IMR-90 (cell line): ENCODE measurements at regions not wholly inside any gene's neighbourhood (a gene's known extent, or its start where the extent isn't known, plus 50 kb on each side); places are given as distances from the start of the nearest gene placed in this dataset.

Experiments used
- ATAC-seq: fragments of 200-7000 bp; cut with Tn5 transposase; 2 replicates; pipeline ENCODE4 v1.9.1; 2020; ENCODE audit warnings: low read depth, mild to moderate bottlenecking, moderate library complexity
- BruUV-seq: library from RNA; stranded (reverse); fragments of 400-500 nt; replicated peaks from 2 replicates; lab custom pipeline; 2021; lab: Mats Ljungman, UMichigan
- CTCF ChIA-PET: fragments of 300-600 bp; formaldehyde crosslinking; extraction: SDS; loops from one replicate; lab custom pipeline; 2021; ENCODE audit warnings: antibody characterized with exemption; lab: Yijun Ruan, JAX
- POLR2A ChIA-PET: fragments of 300-600 bp; sonication (Branson Sonifier 250); formaldehyde crosslinking; loops from one replicate; lab custom pipeline; 2022; ENCODE audit warnings: antibody characterized with exemption; ENCODE audit not compliant: unreplicated experiment; lab: Charles Lee
- DNase-seq: peaks from one replicate; pipeline ENCODE4 v3.0.0; 2013
- H2AFZ ChIP-seq: replicated peaks from 2 replicates; pipeline ENCODE3; 2013; ENCODE audit warnings: low read length, mild to moderate bottlenecking; ENCODE audit not compliant: poor library complexity
- H2AK5ac ChIP-seq: 2 replicates; pipeline ENCODE4 v1.6.1; 2013; ENCODE audit warnings: low read depth, low read length, inconsistent platforms
- H2AK9ac ChIP-seq: replicated peaks from 2 replicates; pipeline ENCODE3; 2013; ENCODE audit warnings: mild to moderate bottlenecking, low read depth, low read length, moderate library complexity; ENCODE audit not compliant: poor library complexity
- H2BK120ac ChIP-seq: 2 replicates; pipeline ENCODE4 v1.6.1; 2013; ENCODE audit warnings: low read depth, low read length, inconsistent platforms
- H2BK15ac ChIP-seq: 3 replicates; pipeline ENCODE4 v1.6.1; 2013; ENCODE audit warnings: low read depth, low read length, inconsistent platforms
- H2BK20ac ChIP-seq: 2 replicates; pipeline ENCODE4 v1.6.1; 2013; ENCODE audit warnings: low read depth, mild to moderate bottlenecking, inconsistent platforms, low read length, moderate library complexity
- H2BK5ac ChIP-seq: 2 replicates; pipeline ENCODE4 v1.6.1; 2013; ENCODE audit warnings: mild to moderate bottlenecking, low read depth, low read length, inconsistent platforms; ENCODE audit not compliant: poor library complexity, severe bottlenecking
- H3K14ac ChIP-seq: replicated peaks from 2 replicates; pipeline ENCODE4 v1.6.1; 2013; ENCODE audit warnings: low read depth, low read length, inconsistent platforms
- H3K18ac ChIP-seq: 2 replicates; pipeline ENCODE4 v1.6.1; 2013; ENCODE audit warnings: low read depth, low read length, control low read depth
- H3K23ac ChIP-seq: 2 replicates; pipeline ENCODE4 v1.6.1; 2013; ENCODE audit warnings: low read depth, low read length, inconsistent platforms
- H3K27ac ChIP-seq: 2 replicates; pipeline ENCODE4 v1.5.1; 2013; ENCODE audit warnings: mild to moderate bottlenecking, control low read depth, low read length; ENCODE audit not compliant: insufficient read depth
- H3K27me3 ChIP-seq: 2 replicates; pipeline ENCODE4 v1.6.1; 2013; ENCODE audit warnings: low read length; ENCODE audit not compliant: control insufficient read depth, insufficient read depth
- H3K36me3 ChIP-seq: 2 replicates; pipeline ENCODE4 v1.6.1; 2013; ENCODE audit warnings: low read length, mixed read lengths; ENCODE audit not compliant: control insufficient read depth, insufficient read depth
- H3K4ac ChIP-seq: 2 replicates; pipeline ENCODE4 v1.6.1; 2013; ENCODE audit warnings: low read depth, low read length, inconsistent platforms
- H3K4me1 ChIP-seq: 2 replicates; pipeline ENCODE4 v1.6.1; 2013; ENCODE audit warnings: low read length, mixed read lengths; ENCODE audit not compliant: control insufficient read depth, insufficient read depth
- H3K4me2 ChIP-seq: 2 replicates; pipeline ENCODE4 v1.6.1; 2013; ENCODE audit warnings: low read depth, mild to moderate bottlenecking, control low read depth, low read length, moderate library complexity
- H3K4me3 ChIP-seq: 2 replicates; pipeline ENCODE4 v1.5.1; 2013; ENCODE audit warnings: low read depth, mild to moderate bottlenecking, control low read depth, low read length, moderate library complexity; ENCODE audit not compliant: insufficient read depth
- H3K56ac ChIP-seq: 2 replicates; pipeline ENCODE4 v1.6.1; 2013; ENCODE audit warnings: low read length, inconsistent platforms; ENCODE audit not compliant: insufficient read depth; ENCODE audit errors: extremely low read depth
- H3K79me1 ChIP-seq, 2 experiments: 2 replicates each; pipeline ENCODE4 v1.6.1; 2013; ENCODE audit warnings: low read length in 2 of 2, inconsistent platforms in 1 of 2, low read depth in 1 of 2
- H3K9ac ChIP-seq: 2 replicates; pipeline ENCODE4 v1.6.1; 2013; ENCODE audit warnings: low read depth, low read length, control low read depth
- H3K9me1 ChIP-seq: 2 replicates; pipeline ENCODE4 v1.6.1; 2013; ENCODE audit warnings: low read length, inconsistent platforms; ENCODE audit not compliant: insufficient read depth
- H3K9me3 ChIP-seq: 2 replicates; pipeline ENCODE4 v1.6.1; 2013; ENCODE audit warnings: low read length; ENCODE audit not compliant: control insufficient read depth, insufficient read depth
- H4K20me1 ChIP-seq: 2 replicates; pipeline ENCODE4 v1.6.1; 2013; ENCODE audit warnings: low read length, inconsistent platforms; ENCODE audit not compliant: insufficient read depth
- H4K5ac ChIP-seq: 2 replicates; pipeline ENCODE4 v1.6.1; 2013; ENCODE audit warnings: mild to moderate bottlenecking, low read depth, low read length, control low read depth
- H4K8ac ChIP-seq, 2 experiments: 2 replicates each; pipeline ENCODE4 v1.6.1; 2013; ENCODE audit warnings: low read depth in 2 of 2, low read length in 2 of 2, control low read depth in 1 of 2, inconsistent platforms in 1 of 2
- H4K91ac ChIP-seq: 2 replicates; pipeline ENCODE4 v1.6.1; 2013; ENCODE audit warnings: low read depth, low read length, inconsistent platforms; ENCODE audit not compliant: insufficient read depth
- BHLHE40 ChIP-seq: fragments of 150-350 bp; IDR thresholded peaks from 2 replicates; pipeline ENCODE4 v1.6.1; 2016; ENCODE audit warnings: mild to moderate bottlenecking, low read depth, low read length
- MAFK ChIP-seq: IDR thresholded peaks from 2 replicates; pipeline ENCODE4 v1.6.1; 2012; ENCODE audit warnings: low read depth, low read length, improper control_type of control experiment
- MAZ ChIP-seq: IDR thresholded peaks from 2 replicates; pipeline ENCODE4 v1.6.1; 2012; ENCODE audit warnings: low read depth, mild to moderate bottlenecking, low read length, improper control_type of control experiment, moderate library complexity, borderline replicate concordance
- MXI1 ChIP-seq: IDR thresholded peaks from 2 replicates; pipeline ENCODE4 v1.6.1; 2012; ENCODE audit warnings: low read depth, mild to moderate bottlenecking, low read length, moderate library complexity, borderline replicate concordance
- RAD21 ChIP-seq: IDR thresholded peaks from 2 replicates; pipeline ENCODE4 v1.6.1; 2012; ENCODE audit warnings: low read length, improper control_type of control experiment
- SMC3 ChIP-seq: fragments of 150-350 bp; IDR thresholded peaks from 2 replicates; pipeline ENCODE4 v1.6.1; 2016; ENCODE audit warnings: low read depth, mild to moderate bottlenecking, antibody characterized with exemption, low read length, moderate library complexity
- WGBS, 2 experiments: methylation state at CpG; one replicate each; pipeline versions ENCODE4 v1.1.5 to v1.1.7; 2013; ENCODE audit warnings: missing lambda C conversion rate in 2 of 2; ENCODE audit not compliant: insufficient read length in 1 of 2; ENCODE audit errors: extremely low coverage in 2 of 2; 5-methylcytosine and 5-hydroxymethylcytosine counted together
- dilution Hi-C: fragments of 300-500 bp; cut with HindIII; formaldehyde crosslinking; loops from one replicate; pipeline ENCODE4 v1.14.3; 2018; ENCODE audit warnings: low sequenced_read_pairs; ENCODE audit not compliant: unreplicated experiment
- in situ Hi-C: fragments of 300-500 bp; cut with MboI; formaldehyde crosslinking; loops from 3 replicates; pipeline ENCODE4 v1.14.3; 2019; ENCODE audit warnings: low sequenced_read_pairs, inconsistent platforms, mixed read lengths
- intact Hi-C: fragments of 100-400 bp; cut with micrococcal nuclease; formaldehyde crosslinking; loops from 2 replicates; pipeline ENCODE4 v1.10.0; 2022
- TF ChIP-seq, protein P1 (sequence below): fragments of 150-350 bp; IDR thresholded peaks from 2 replicates; pipeline ENCODE4 v1.6.1; 2016; ENCODE audit warnings: low read depth, mild to moderate bottlenecking, low read length, moderate library complexity, borderline replicate concordance

- no peak overlapping the region for H3K23ac ChIP-seq
- ChIA-PET CTCF (no interaction called here), POLR2A (no interaction called here)
- H2AK9ac ChIP-seq = no peak overlapping the region
- no peaks in the 10 kb centered on the region for H4K20me1 ChIP-seq
- in situ Hi-C loops = no loop called here
- H3K4me1 ChIP-seq = peaks cover 1% of the 10 kb centered on the region; the same call in 1 of the 2 replicates
- TF ChIP-seq RAD21 (no peak), SMC3 (no peak), MXI1 (no peak), BHLHE40 (no peak), MAFK (no peak), MAZ (no peak)
- TF ChIP-seq, protein P1, sequence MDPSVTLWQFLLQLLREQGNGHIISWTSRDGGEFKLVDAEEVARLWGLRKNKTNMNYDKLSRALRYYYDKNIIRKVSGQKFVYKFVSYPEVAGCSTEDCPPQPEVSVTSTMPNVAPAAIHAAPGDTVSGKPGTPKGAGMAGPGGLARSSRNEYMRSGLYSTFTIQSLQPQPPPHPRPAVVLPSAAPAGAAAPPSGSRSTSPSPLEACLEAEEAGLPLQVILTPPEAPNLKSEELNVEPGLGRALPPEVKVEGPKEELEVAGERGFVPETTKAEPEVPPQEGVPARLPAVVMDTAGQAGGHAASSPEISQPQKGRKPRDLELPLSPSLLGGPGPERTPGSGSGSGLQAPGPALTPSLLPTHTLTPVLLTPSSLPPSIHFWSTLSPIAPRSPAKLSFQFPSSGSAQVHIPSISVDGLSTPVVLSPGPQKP = no peak
- no peak overlapping the region for H4K91ac ChIP-seq
- DNase-seq (no peak), ATAC-seq (no peak)
- H2AFZ ChIP-seq = no peak overlapping the region
- no CpG with 5 or more reads among the region's 5 CpGs for WGBS, 2 experiments
- H4K5ac ChIP-seq = no peak overlapping the region
- no peak overlapping the region for H3K18ac ChIP-seq
- H3K4me2 ChIP-seq = no peak overlapping the region
- no peak overlapping the region for H3K4me3 ChIP-seq
- H3K14ac ChIP-seq = no peak overlapping the region
- H2BK15ac ChIP-seq = no peak overlapping the region
- BruUV-seq = no TSS peak
- H3K36me3 ChIP-seq = no peaks in the 10 kb centered on the region
- H4K8ac ChIP-seq = no peak overlapping the region
- no peak overlapping the region for H2AK5ac ChIP-seq
- no peaks in the 10 kb centered on the region for H3K79me1 ChIP-seq
- H2BK120ac ChIP-seq = no peak overlapping the region
- intact Hi-C loops = no loop called here
- dilution Hi-C loops = no loop called here
- no peaks in the 10 kb centered on the region for H3K9me3 ChIP-seq
- no peaks in the 10 kb centered on the region; the same call in 1 of the 2 replicates for H3K27me3 ChIP-seq
- no peak overlapping the region for H2BK20ac ChIP-seq
- H3K56ac ChIP-seq = no peak overlapping the region
- H3K9ac ChIP-seq = no peak overlapping the region
- no peak overlapping the region for H3K27ac ChIP-seq
- no peaks in the 10 kb centered on the region for H3K9me1 ChIP-seq
- H2BK5ac ChIP-seq = no peak overlapping the region
- H3K4ac ChIP-seq = no peak overlapping the region
Measured at GRCh38 chr6:6785163-6785521, 196.6 kb downstream of the LY86 start.
